H1 (cell line): ENCODE measurements at regions not wholly inside any gene's neighbourhood (a gene's known extent, or its start where the extent isn't known, plus 50 kb on each side); places are given as distances from the start of the nearest gene placed in this dataset.

Source experiments
- CEBPB ChIP-seq: IDR thresholded peaks from 2 replicates; pipeline ENCODE4 v1.6.1; 2012; ENCODE audit warnings: low read depth, low read length
- EGR1 ChIP-seq: IDR thresholded peaks from 2 replicates; pipeline ENCODE4 v1.6.1; 2011; ENCODE audit warnings: low read depth, low read length, borderline replicate concordance
- EZH2 ChIP-seq: fragments of 200-600 bp; sonication (generic); IDR thresholded peaks from 2 replicates; pipeline ENCODE4 v1.7.1; 2012; ENCODE audit warnings: low read depth, mild to moderate bottlenecking, moderate library complexity, low read length, inconsistent platforms; ENCODE audit not compliant: severe bottlenecking
- GABPA ChIP-seq: IDR thresholded peaks from 2 replicates; pipeline ENCODE4 v1.6.1; 2011; ENCODE audit warnings: mild to moderate bottlenecking, low read length, moderate library complexity, borderline replicate concordance; ENCODE audit not compliant: insufficient read depth
- NRF1 ChIP-seq: IDR thresholded peaks from 2 replicates; pipeline ENCODE4 v1.6.1; 2011; ENCODE audit warnings: mild to moderate bottlenecking, low read depth, low read length, improper control_type of control experiment
- POLR2A ChIP-seq, 2 experiments: IDR thresholded peaks; 1 replicate in 1 of 2; 2 replicates in 1 of 2; pipeline ENCODE4 v1.6.1; 2011; ENCODE audit warnings: low read depth in 2 of 2, low read length in 2 of 2, mild to moderate bottlenecking in 2 of 2; ENCODE audit errors: control extremely low read depth in 1 of 2
- POLR2AphosphoS5 ChIP-seq: IDR thresholded peaks from 2 replicates; pipeline ENCODE4 v1.6.1; 2011; ENCODE audit warnings: low read depth, low read length
- RAD21 ChIP-seq, 2 experiments: IDR thresholded peaks in 1 of 2; conservative IDR thresholded peaks in 1 of 2; 2 replicates each; pipeline ENCODE4 v1.6.1; 2011; ENCODE audit warnings: low read depth in 2 of 2, low read length in 2 of 2, improper control_type of control experiment in 1 of 2, inconsistent platforms in 1 of 2, mild to moderate bottlenecking in 1 of 2, moderate library complexity in 1 of 2
- SRF ChIP-seq: IDR thresholded peaks from 2 replicates; pipeline ENCODE4 v1.6.1; 2011; ENCODE audit warnings: mild to moderate bottlenecking, low read depth, low read length, moderate library complexity
- TBP ChIP-seq: IDR thresholded peaks from 2 replicates; pipeline ENCODE4 v1.6.1; 2011; ENCODE audit warnings: low read depth, low read length, improper control_type of control experiment
- ZNF274 ChIP-seq: IDR thresholded peaks from 2 replicates; pipeline ENCODE4 v1.7.0; 2012; ENCODE audit warnings: low read length, borderline replicate concordance; ENCODE audit errors: extremely low read depth
- TF ChIP-seq, protein P1 (sequence below), 3 experiments: IDR thresholded peaks; 1 replicate in 2 of 3; 2 replicates in 1 of 3; pipeline versions ENCODE4 v1.5.1 to v1.6.1; 2011; ENCODE audit warnings: low read length in 3 of 3, mild to moderate bottlenecking in 3 of 3, inconsistent platforms in 2 of 3, low read depth in 1 of 3, moderate library complexity in 1 of 3; ENCODE audit not compliant: insufficient read depth in 1 of 3; ENCODE audit errors: control extremely low read depth in 1 of 3
- TF ChIP-seq, protein P2 (sequence below): IDR thresholded peaks from 2 replicates; pipeline ENCODE4 v1.6.1; 2011; ENCODE audit warnings: low read depth, mild to moderate bottlenecking, low read length; ENCODE audit not compliant: insufficient read depth

DNA sequence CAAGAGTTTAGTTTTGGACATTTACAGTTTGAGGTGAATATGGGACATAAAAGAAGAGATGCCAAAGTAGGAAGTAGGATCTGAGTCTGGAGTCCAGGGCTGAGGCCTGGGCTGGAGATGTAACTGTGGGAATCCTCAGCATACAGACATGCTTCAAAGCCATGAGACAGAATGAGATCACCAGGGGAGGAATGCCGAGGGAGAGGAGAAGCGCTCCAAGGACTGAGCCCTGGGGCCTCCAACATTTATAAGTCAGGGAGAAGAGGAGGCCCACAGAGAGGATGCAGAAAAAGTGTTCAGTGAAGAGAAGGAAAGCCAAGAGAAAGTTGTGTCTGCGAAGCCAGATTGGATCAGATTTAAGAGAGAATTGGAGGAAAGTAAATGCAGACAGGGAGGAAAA, 277.5 kb upstream of the MYOCD start:
- TF ChIP-seq POLR2AphosphoS5 (no peak), SRF (no peak), NRF1 (no peak), EZH2 (no peak), POLR2A (IDR thresholded peaks at IDR 0.05; ENCODE audit: control extremely low read depth in 1 of 2, low read depth in 2 of 2, low read length in 2 of 2) (no peak), ZNF274 (no peak), RAD21 (IDR thresholded peaks at IDR 0.05 in 1 of 2, conservative IDR thresholded peaks at IDR 0.05 in 1 of 2; ENCODE audit: low read depth in 2 of 2, low read length in 2 of 2) (no peak), EGR1 (no peak), CEBPB (no peak), TBP (no peak), GABPA (no peak)
- TF ChIP-seq, protein P1, sequence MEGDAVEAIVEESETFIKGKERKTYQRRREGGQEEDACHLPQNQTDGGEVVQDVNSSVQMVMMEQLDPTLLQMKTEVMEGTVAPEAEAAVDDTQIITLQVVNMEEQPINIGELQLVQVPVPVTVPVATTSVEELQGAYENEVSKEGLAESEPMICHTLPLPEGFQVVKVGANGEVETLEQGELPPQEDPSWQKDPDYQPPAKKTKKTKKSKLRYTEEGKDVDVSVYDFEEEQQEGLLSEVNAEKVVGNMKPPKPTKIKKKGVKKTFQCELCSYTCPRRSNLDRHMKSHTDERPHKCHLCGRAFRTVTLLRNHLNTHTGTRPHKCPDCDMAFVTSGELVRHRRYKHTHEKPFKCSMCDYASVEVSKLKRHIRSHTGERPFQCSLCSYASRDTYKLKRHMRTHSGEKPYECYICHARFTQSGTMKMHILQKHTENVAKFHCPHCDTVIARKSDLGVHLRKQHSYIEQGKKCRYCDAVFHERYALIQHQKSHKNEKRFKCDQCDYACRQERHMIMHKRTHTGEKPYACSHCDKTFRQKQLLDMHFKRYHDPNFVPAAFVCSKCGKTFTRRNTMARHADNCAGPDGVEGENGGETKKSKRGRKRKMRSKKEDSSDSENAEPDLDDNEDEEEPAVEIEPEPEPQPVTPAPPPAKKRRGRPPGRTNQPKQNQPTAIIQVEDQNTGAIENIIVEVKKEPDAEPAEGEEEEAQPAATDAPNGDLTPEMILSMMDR (IDR thresholded peaks at IDR 0.05; ENCODE audit: control extremely low read depth in 1 of 3, insufficient read depth in 1 of 3, low read depth in 1 of 3, low read length in 3 of 3) = no peak
- TF ChIP-seq, protein P2, sequence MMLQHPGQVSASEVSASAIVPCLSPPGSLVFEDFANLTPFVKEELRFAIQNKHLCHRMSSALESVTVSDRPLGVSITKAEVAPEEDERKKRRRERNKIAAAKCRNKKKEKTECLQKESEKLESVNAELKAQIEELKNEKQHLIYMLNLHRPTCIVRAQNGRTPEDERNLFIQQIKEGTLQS = no peak
